Hindlimb muscle (tissue), 1 donor: ENCODE measurements at regions not wholly inside any gene's neighbourhood (a gene's known extent, or its start where the extent isn't known, plus 50 kb on each side); places are given as distances from the start of the nearest gene placed in this dataset.
"Not testable (repeated sequence)": the region's sequence is repeated elsewhere in the genome, so short reads cannot be mapped to it uniquely, and the experiment has no call there.

Source experiments
- DNase-seq: peaks from one replicate; pipeline ENCODE4 v3.0.0-alpha.2; 2013

GRCh38 chr3:182276512-182276911 is 516.8 kb upstream of the ATP11B start:
- no peak for DNase-seq

DNA sequence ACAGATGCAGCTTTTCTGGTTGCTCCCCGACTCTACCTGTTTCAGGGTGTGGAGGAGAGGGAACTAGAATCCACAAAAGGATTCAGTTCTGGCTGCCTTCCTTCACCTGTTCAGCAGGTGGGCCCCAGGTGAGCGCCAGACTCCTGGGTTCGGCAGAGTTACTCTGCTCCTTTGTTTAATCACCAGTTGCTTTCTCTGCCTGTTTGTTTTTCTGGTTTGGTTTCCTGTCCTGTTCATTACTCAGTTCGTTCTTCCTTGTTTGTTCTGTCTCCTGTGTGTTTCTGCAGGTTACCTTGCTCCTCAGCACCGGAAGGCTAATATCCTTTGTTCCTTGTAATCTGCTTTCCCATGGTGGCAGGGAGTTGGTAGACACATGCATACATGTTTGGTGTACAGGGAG is 508.5 kb upstream of the ATP11B start:
- no peak for DNase-seq

- DNase-seq, result no peak
Measured at GRCh38 chr3:182292591-182292990, 500.7 kb upstream of the ATP11B start.

DNA sequence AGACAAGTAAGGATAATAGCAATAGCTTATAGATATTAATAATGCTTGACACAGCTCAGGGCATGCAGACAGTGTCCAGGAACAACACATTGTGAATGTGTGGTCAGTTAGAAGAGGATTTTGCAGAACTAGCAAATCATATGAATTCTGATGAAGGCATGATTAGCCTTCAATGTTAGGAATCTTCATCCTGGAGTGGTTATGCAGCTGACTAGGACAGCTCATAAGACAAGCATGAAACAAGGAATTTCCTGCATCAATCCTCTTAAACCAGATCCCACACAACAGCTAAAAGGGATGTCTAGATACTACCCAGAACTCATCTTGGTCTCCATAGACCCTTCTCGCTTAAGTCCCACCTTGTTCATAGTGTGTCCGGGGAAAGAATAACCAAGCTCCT is 499.0 kb upstream of the ATP11B start:
- DNase-seq, result no peak

GRCh38 chr3:182294696-182295095 is 498.6 kb upstream of the ATP11B start:
- no peak for DNase-seq

GRCh38 chr3:182300266-182300665 is 493.0 kb upstream of the ATP11B start:
- DNase-seq, result no peak

- DNase-seq, result no peak
Measured at GRCh38 chr3:182303169-182303568, 490.1 kb upstream of the ATP11B start.

DNA sequence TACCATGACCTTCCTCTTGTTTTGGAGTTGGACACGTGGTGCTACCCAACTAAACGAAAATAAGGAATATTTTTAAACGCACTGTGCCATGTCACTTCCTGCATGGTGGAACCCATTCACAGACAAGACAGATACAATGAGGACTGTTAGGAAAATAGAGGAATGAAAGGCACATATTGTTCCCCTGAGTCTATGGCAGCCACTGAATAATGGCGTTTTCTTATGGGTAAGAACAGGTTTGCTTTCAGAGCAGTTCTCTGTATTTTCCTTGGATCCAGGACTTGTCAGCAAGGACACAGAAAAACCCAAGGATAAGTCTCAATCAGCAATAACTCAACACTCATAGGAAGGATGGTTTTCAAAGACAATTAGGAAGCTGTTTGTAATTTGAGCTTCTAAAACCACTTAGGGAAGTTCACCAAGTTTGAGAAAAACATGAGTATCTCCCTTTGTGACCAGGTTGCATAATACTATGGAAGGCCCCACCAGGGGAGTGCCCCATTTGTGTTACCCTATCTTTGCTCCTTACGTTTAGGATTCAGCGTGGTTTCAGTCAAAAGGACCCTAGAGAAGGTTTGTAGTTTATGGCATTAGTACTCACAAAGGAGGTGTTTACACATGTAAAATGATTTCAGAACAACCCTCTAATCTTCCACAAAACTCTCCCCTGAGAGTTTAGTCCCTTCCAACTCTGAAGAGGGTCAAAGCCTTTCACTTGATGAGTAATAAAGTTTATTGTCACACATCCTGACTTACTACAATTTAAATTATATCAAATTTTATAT is 487.2 kb upstream of the ATP11B start:
- no peak for DNase-seq

DNA sequence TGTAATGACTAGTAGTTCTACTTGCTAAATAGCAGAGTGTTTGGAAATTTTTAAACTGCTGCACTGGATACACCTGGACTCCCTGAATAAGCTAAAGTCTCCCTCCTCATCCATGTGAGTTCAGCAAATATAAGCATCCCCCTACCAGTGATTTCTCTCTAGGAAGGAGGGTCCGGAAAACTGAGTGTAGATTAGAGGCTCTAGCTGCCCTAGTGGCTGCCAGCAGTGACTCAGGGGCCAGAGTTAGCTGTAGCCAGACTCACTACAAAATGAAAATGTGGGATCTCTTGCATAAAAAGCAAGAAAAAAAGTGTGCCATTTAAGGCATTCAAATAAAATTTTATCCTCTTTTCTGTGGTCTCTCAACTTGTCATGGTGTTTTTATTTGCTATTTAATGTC is 485.0 kb upstream of the ATP11B start:
- DNase-seq, result no peak

DNA sequence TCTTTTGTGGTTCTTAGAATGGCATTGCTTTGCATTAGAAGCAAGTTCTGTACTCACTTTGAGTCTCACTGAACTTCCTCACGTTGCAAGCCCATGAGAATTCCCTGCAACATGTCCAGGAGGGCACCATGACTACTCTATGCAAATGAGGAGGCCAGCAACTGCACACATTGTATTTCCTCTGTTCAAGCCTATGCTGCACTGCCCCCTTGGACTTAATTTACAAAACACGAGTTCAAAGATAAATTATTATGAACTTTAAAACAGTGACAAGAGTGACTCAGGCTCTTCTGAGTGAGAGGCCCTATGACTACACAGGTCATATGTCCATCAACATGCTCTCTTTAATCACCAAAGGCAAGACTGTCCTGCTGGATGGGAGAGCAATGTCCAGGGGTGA is 484.2 kb upstream of the ATP11B start:
- DNase-seq, result no peak

DNA sequence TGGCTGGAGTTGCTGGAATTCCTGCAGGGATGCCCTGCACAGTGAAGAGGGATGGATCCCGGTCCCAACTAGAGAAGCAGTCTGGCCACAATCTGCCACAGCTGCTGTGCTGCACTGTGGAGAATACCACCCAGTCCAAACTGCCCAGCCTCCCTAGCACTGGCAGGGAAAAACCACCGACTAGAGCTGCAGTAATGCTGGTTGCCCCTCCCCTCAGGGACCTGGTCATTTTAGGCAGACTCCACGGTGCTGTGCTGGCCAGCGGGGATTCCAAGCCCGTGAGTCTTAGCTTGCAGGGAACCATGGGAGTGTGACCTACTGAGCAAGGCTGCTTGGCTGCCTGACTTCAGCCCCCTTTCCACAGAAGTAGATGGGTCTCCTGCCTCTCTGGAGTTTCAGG is 478.0 kb upstream of the ATP11B start:
- DNase-seq, result no peak

- no peak for DNase-seq
Measured at GRCh38 chr3:182323126-182323700, 470.1 kb upstream of the ATP11B start.

DNA sequence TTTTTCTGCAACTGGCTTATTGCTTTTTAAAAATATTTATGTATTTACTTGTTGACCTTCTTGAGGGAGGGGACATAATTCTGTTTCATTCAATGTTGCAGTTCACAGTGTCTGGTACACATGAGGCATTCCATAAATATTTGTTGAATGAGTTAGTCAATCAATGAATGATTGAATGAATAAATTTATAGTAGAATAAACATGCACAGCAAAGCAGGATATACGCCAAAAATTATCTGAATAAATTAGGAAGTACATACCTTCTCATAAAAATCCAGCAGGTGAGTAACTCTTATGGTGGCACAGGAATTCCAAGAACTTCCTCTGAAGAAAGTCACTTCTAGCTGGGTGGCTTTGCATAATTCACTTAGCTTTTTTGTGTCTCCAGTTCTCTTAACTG is 469.4 kb upstream of the ATP11B start:
- DNase-seq, result no peak

GRCh38 chr3:182325213-182325950 is 467.9 kb upstream of the ATP11B start:
- DNase-seq, result no peak

- peak; percentile 3 for DNase-seq
Measured at GRCh38 chr3:182327196-182327681, 466.1 kb upstream of the ATP11B start.

DNA sequence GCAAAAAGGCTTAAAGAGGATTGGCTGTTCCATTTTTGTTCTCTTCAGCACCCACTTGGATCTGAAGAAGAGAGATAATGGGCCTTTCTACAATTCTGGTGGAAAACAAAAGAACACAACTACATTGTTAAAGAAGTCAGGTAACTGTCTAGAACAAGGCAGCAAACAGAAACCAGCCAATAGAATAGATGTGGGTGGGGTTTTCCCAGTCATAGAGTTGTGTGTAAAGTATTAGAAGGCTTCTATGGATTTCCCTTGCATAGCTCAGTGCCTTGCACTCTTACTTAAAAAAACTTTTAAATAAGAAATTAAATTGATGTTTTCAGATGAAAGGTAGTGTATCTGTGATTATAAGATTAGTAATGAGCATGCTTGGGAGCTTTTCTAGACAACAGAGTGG is 462.7 kb upstream of the ATP11B start:
- no peak for DNase-seq

DNA sequence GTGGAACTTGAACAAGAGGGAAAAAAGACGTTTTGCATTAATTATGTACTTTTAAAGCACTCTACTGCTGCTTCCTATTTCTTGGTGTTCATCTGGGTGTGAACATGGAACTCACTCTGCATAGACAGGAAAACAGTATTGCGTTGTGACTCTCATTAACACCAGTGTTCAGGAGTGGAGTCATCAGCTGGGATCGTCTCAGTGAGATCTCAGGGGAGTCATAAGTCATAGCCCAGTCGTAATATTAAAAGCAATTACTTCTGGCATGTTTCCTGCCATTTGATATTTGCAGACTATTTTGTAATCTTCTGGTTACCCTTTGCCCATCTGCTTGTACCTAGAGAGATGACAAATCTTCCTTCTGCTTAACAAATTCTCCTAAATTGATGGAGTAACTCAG is 462.0 kb upstream of the ATP11B start:
- DNase-seq, result no peak

DNA sequence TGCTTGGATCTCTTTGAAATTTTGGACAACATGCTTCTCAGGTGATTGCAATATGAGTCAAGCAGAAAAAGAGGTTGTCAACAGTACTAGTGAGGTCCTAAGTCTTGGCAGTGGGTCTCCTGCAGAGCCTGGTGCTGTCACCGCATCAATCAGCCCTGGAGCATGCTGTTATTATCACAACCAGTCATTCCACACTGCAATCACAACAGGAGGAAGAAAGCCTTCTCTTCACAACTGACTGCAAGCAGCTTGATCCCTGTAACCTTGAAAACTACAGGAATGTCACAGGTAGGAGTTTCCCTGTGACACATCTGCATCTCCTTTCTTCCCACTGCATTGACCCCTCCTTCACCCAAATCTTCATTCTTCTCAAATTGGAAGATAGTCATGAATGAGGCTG is 451.1 kb upstream of the ATP11B start:
- no peak for DNase-seq

DNA sequence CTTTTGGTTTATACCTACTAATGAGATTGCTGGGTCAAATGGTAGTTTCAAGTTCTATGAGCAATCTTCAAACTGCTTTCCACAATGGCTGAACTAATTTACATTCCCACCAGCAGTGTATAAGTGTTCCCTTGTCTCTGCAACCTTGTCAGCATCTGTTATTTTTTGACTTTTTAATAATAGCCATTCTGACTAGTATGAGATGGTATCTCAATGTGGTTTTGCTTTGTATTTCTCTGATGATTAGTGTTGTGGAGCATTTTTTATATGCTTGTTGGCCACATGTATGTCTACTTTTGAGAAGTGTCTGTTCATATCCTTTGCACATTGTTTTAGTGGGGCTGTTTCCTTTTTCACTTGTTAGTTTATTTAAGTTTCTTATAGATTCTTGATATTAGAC is 449.3 kb upstream of the ATP11B start:
- DNase-seq, result not testable (repeated sequence)

- no peak for DNase-seq
Measured at GRCh38 chr3:182349051-182349450, 444.3 kb upstream of the ATP11B start.

- no peak for DNase-seq
Measured at GRCh38 chr3:182349951-182350517, 443.3 kb upstream of the ATP11B start.

DNA sequence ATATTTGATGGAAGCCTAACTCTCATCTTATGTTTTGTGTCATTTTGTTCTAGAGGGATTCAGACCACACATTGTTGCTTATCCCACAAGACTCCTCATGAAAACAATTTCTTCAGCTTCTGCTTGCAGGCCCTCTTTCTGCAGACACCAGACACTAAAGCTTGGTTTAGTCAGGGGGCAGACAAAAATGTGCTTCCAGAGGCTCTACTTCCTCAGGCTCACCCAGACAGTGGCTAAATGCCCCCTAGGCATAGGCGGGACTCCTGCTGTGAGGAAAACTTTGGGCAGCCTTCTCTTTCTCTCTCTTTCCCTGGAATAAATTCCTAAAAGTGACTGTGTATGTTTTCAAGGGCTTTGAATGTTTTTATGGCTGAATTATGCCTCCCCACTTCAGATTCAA is 435.4 kb upstream of the ATP11B start:
- DNase-seq, result no peak

GRCh38 chr3:182364323-182364722 is 429.0 kb upstream of the ATP11B start:
- DNase-seq, result no peak
